HUES6 (cell line): ENCODE measurements at regions not wholly inside any gene's neighbourhood (a gene's known extent, or its start where the extent isn't known, plus 50 kb on each side); places are given as distances from the start of the nearest gene placed in this dataset.
"Not testable (repeated sequence)": the region's sequence is repeated elsewhere in the genome, so short reads cannot be mapped to it uniquely, and the experiment has no call there.

ENCODE experiments used
- H3K27ac ChIP-seq: 2 replicates; pipeline ENCODE4 v1.7.0; 2013; ENCODE audit warnings: low read depth, mild to moderate bottlenecking, low read length, inconsistent platforms
- H3K27me3 ChIP-seq: 2 replicates; pipeline ENCODE4 v1.6.1; 2013; ENCODE audit warnings: low read length; ENCODE audit not compliant: control insufficient read depth, insufficient read depth
- H3K36me3 ChIP-seq: 2 replicates; pipeline ENCODE4 v1.6.1; 2013; ENCODE audit warnings: low read length; ENCODE audit not compliant: control insufficient read depth, insufficient read depth
- H3K4me1 ChIP-seq: 2 replicates; pipeline ENCODE4 v1.6.1; 2013; ENCODE audit warnings: low read length; ENCODE audit not compliant: control insufficient read depth, insufficient read depth
- H3K4me3 ChIP-seq: 2 replicates; pipeline ENCODE4 v1.5.1; 2013; ENCODE audit warnings: low read depth, low read length
- H3K9ac ChIP-seq: one replicate; pipeline ENCODE4 v1.6.1; 2013; ENCODE audit warnings: mild to moderate bottlenecking, low read length
- H3K9me3 ChIP-seq: 2 replicates; pipeline ENCODE4 v1.6.1; 2013; ENCODE audit warnings: low read depth, low read length; ENCODE audit not compliant: control insufficient read depth, insufficient read depth

- H3K9me3 ChIP-seq: 0 out of 2 replicates have a peak, but pooled peaks cover 3% of the 10 kb centered on the region
- H3K9ac ChIP-seq: no peak overlapping the region
- no peak overlapping the region for H3K4me3 ChIP-seq
- no peaks in the 10 kb centered on the region for H3K27me3 ChIP-seq
- H3K36me3 ChIP-seq: no peaks in the 10 kb centered on the region; the same call in 1 of the 2 replicates
- H3K27ac ChIP-seq: no peak overlapping the region
- H3K4me1 ChIP-seq: no peaks in the 10 kb centered on the region
These were observed 107.8 kb upstream of the FOLH1 start for GRCh38 chr11:49316180-49316579.

- Histone ChIP-seq H3K27me3 (no peaks in the 10 kb centered on the region), H3K36me3 (no peaks in the 10 kb centered on the region)
These were observed 94.7 kb upstream of the FOLH1 start for GRCh38 chr11:49303080-49303479.

GRCh38 chr11:49302360-49302759 is 94.0 kb upstream of the FOLH1 start:
- H3K9ac ChIP-seq: no peak overlapping the region
- no peak overlapping the region for H3K4me3 ChIP-seq
- no peaks in the 10 kb centered on the region for H3K36me3 ChIP-seq
- H3K4me1 ChIP-seq: peaks cover 13% of the 10 kb centered on the region
- no peak overlapping the region for H3K27ac ChIP-seq
- 0 out of 2 replicates have a peak, but pooled peaks cover 4% of the 10 kb centered on the region for H3K9me3 ChIP-seq
- H3K27me3 ChIP-seq: no peaks in the 10 kb centered on the region

More at GRCh38 chr11:49303080-49303479, 94.7 kb upstream of the FOLH1 start:
- Histone ChIP-seq H3K9ac (no peak overlapping the region), H3K27ac (no peak overlapping the region), H3K9me3 (no peaks in the 10 kb centered on the region), H3K4me3 (no peak overlapping the region), H3K4me1 (peaks cover 13% of the 10 kb centered on the region)

GRCh38 chr11:49298017-49298416 is 89.6 kb upstream of the FOLH1 start:
- H3K9me3 ChIP-seq, H3K4me3 ChIP-seq, H3K27ac ChIP-seq, H3K36me3 ChIP-seq, H3K9ac ChIP-seq, H3K27me3 ChIP-seq: not testable (repeated sequence)
- H3K4me1 ChIP-seq: peaks cover 13% of the 10 kb centered on the region

GRCh38 chr11:49283911-49284310 is 75.5 kb upstream of the FOLH1 start:
- not testable (repeated sequence) for H3K9ac ChIP-seq, H3K4me3 ChIP-seq, H3K4me1 ChIP-seq, H3K9me3 ChIP-seq, H3K27ac ChIP-seq, H3K36me3 ChIP-seq, H3K27me3 ChIP-seq

- not testable (repeated sequence) for H3K27me3 ChIP-seq, H3K4me1 ChIP-seq, H3K27ac ChIP-seq, H3K9me3 ChIP-seq, H3K36me3 ChIP-seq, H3K9ac ChIP-seq, H3K4me3 ChIP-seq
These were observed 74.9 kb upstream of the FOLH1 start for GRCh38 chr11:49283282-49283681.

GRCh38 chr11:49282125-49282524 is 73.7 kb upstream of the FOLH1 start:
- H3K4me1 ChIP-seq, H3K27ac ChIP-seq, H3K4me3 ChIP-seq, H3K9ac ChIP-seq, H3K36me3 ChIP-seq, H3K27me3 ChIP-seq, H3K9me3 ChIP-seq: not testable (repeated sequence)

- H3K4me3 ChIP-seq, H3K27ac ChIP-seq, H3K36me3 ChIP-seq, H3K4me1 ChIP-seq, H3K27me3 ChIP-seq, H3K9ac ChIP-seq, H3K9me3 ChIP-seq: not testable (repeated sequence)
These were observed 69.5 kb upstream of the FOLH1 start for GRCh38 chr11:49277951-49278350.
